Common myeloid progenitor, CD34-positive (primary cell): ENCODE measurements at regions not wholly inside any gene's neighbourhood (a gene's known extent, or its start where the extent isn't known, plus 50 kb on each side); places are given as distances from the start of the nearest gene placed in this dataset.
"Not testable (repeated sequence)": the region's sequence is repeated elsewhere in the genome, so short reads cannot be mapped to it uniquely, and the experiment has no call there.

Experiments used
- CTCF ChIA-PET: fragments of 350-600 bp; sonication (Branson Sonifier 250); formaldehyde crosslinking; loops from one replicate; lab custom pipeline; 2021; ENCODE audit warnings: antibody characterized with exemption; lab: Charles Lee
- POLR2A ChIA-PET: fragments of 350-600 bp; sonication (Branson Sonifier 250); formaldehyde crosslinking; loops from one replicate; lab custom pipeline; 2021; ENCODE audit warnings: antibody characterized with exemption; lab: Charles Lee
- DNase-seq, 3 donors: peaks; one replicate each; pipeline versions ENCODE4 v3.0.0 to v3.0.0-alpha.2; 2013
- H3K27ac ChIP-seq, 2 experiments: 1 replicate in 1 of 2; 2 replicates in 1 of 2; pipeline ENCODE4 v1.7.0; 2013; ENCODE audit warnings: inconsistent platforms in 2 of 2, low read length in 2 of 2, mild to moderate bottlenecking in 2 of 2, low read depth in 1 of 2, moderate library complexity in 1 of 2; ENCODE audit not compliant: severe bottlenecking in 2 of 2, insufficient read depth in 1 of 2, poor library complexity in 1 of 2
- H3K27me3 ChIP-seq, 5 experiments: replicated peaks in 2 of 5; 1 replicate in 3 of 5; 2 replicates in 2 of 5; pipeline versions ENCODE4 v1.6.1 to v1.7.0; 2013; ENCODE audit warnings: low read length in 4 of 5, mild to moderate bottlenecking in 2 of 5, moderate library complexity in 2 of 5, inconsistent platforms in 1 of 5; ENCODE audit not compliant: insufficient read depth in 5 of 5, control insufficient read depth in 4 of 5
- H3K36me3 ChIP-seq, 4 experiments: 1 replicate in 2 of 4; 2 replicates in 2 of 4; pipeline versions ENCODE4 v1.6.1 to v1.7.0; 2013; ENCODE audit warnings: low read length in 3 of 4, control low read depth in 1 of 4, mild to moderate bottlenecking in 1 of 4; ENCODE audit not compliant: control insufficient read depth in 4 of 4, insufficient read depth in 4 of 4
- H3K4me1 ChIP-seq, 4 experiments: 1 replicate in 3 of 4; 2 replicates in 1 of 4; pipeline versions ENCODE4 v1.6.1 to v1.7.1; 2013; ENCODE audit warnings: low read length in 3 of 4, mild to moderate bottlenecking in 3 of 4, control low read depth in 1 of 4, inconsistent platforms in 1 of 4, moderate library complexity in 1 of 4; ENCODE audit not compliant: control insufficient read depth in 4 of 4, insufficient read depth in 4 of 4; ENCODE audit errors: control extremely low read depth in 1 of 4
- H3K4me3 ChIP-seq, 7 experiments: 1 replicate in 4 of 7; 2 replicates in 3 of 7; pipeline versions ENCODE4 v1.5.1 to v1.7.0; 2013; ENCODE audit warnings: mild to moderate bottlenecking in 7 of 7, low read length in 6 of 7, moderate library complexity in 6 of 7, inconsistent platforms in 2 of 7, low read depth in 2 of 7, control low read depth in 1 of 7; ENCODE audit not compliant: insufficient read depth in 4 of 7, control insufficient read depth in 1 of 7; ENCODE audit errors: extremely low read depth in 1 of 7
- H3K9me3 ChIP-seq, 5 experiments: 1 replicate in 4 of 5; 2 replicates in 1 of 5; pipeline versions ENCODE4 v1.6.1 to v1.7.1; 2013; ENCODE audit warnings: low read length in 4 of 5, mild to moderate bottlenecking in 2 of 5, inconsistent platforms in 1 of 5, low read depth in 1 of 5, moderate library complexity in 1 of 5; ENCODE audit not compliant: control insufficient read depth in 4 of 5, insufficient read depth in 2 of 5; ENCODE audit errors: control extremely low read depth in 1 of 5
- WGBS: methylation state at CpG from one replicate; pipeline ENCODE4 v1.1.5; 2013; ENCODE audit not compliant: insufficient coverage; 5-methylcytosine and 5-hydroxymethylcytosine counted together

DNA sequence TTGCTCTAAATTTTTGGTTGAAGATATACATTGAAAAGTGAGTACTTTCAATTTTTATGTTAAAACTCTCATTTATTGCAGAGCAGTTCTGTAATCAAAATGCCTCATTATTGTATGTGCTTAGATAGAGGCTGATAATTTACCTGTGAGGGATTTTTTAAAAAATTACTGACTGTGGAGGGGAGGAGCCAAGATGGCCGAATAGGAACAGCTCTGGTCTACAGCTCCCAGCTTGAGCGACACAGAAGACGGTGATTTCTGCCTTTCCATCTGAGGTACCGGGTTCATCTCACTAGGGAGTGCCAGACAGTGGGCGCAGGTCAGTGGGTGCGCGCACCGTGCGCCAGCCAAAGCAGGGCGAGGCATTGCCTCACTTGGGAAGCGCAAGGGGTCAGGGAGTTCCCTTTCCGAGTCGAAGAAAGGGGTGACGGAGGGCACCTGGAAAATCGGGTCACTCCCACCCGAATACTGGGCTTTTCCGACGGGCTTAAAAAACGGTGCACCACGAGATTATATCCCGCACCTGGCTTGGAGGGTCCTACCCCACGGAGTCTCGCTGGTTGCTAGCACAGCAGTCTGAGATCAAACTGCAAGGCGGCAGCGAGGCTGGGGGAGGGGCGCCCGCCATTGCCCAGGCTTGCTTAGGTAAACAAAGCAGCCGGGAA lies 89.4 kb downstream of the DDX11 start:
- H3K9me3 ChIP-seq, POLR2A ChIA-PET, H3K36me3 ChIP-seq, H3K27ac ChIP-seq, H3K4me3 ChIP-seq, DNase-seq, H3K27me3 ChIP-seq, CTCF ChIA-PET, H3K4me1 ChIP-seq: not testable (repeated sequence)
- WGBS, result 97% methylated on average over 20 of the region's 28 CpGs

GRCh38 chr12:31174293-31174692 lies 100.6 kb downstream of the DDX11 start:
- WGBS, result no CpG with 5 or more reads among the region's 1 CpG

DNA sequence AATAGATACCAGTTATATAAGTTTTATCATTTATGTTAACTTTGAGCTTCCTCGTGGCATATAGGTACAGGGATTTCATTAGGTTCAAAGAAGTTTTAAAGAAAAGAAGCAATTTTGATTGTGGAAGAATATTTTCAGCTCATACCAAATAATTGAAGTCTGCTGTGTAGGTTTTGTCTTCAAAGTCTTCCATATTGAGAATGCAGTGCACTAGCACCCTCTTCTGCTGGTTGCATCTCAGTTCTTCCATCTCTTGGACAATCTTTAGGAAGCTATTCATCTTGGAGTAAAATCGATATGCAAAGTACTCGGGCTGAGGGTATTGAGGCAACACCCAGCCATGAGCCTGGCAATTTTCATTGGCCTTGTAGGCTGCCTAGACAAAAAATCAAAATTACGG lies 103.9 kb downstream of the DDX11 start:
- DNase-seq, H3K9me3 ChIP-seq, POLR2A ChIA-PET, H3K4me3 ChIP-seq, CTCF ChIA-PET, H3K27ac ChIP-seq, H3K4me1 ChIP-seq, H3K27me3 ChIP-seq, H3K36me3 ChIP-seq: not testable (repeated sequence)
- no CpG with 5 or more reads among the region's 4 CpGs for WGBS

More at GRCh38 chr12:31174293-31174692, 100.6 kb downstream of the DDX11 start:
- H3K4me1 ChIP-seq, H3K27ac ChIP-seq, H3K36me3 ChIP-seq, DNase-seq, CTCF ChIA-PET, H3K27me3 ChIP-seq, H3K9me3 ChIP-seq, POLR2A ChIA-PET, H3K4me3 ChIP-seq: not testable (repeated sequence)

DNA sequence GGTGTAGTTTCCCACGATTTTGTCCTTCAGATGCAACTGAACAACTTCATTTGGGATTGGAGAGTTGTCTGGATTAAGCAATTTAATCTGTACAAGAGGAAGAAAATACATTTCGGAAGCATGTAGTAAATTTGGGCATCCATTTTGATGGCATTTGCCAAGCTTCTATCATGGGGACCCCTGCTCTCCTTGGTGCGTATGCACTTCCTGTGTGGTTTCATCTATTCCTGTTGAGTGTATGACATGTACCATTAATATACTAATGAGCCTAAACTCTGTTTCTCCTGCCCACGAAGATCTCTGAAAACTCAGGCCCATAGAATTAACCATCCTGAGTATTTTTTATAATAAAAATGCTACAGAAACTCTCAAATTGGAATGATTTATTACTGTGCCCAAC lies 105.2 kb downstream of the DDX11 start:
- DNase-seq, result peak; percentile 41 to 81 (median 68)
- H3K36me3 ChIP-seq, CTCF ChIA-PET, H3K27ac ChIP-seq, H3K4me1 ChIP-seq, H3K4me3 ChIP-seq, H3K9me3 ChIP-seq, H3K27me3 ChIP-seq, POLR2A ChIA-PET: not testable (repeated sequence)
- 38% methylated on average over 1 of the region's 4 CpGs for WGBS

GRCh38 chr12:31179627-31180237 lies 106.1 kb downstream of the DDX11 start:
- H3K27ac ChIP-seq, CTCF ChIA-PET, H3K36me3 ChIP-seq, H3K27me3 ChIP-seq, POLR2A ChIA-PET, H3K4me3 ChIP-seq, H3K4me1 ChIP-seq, H3K9me3 ChIP-seq: not testable (repeated sequence)
- 80% methylated on average over 1 of the region's 2 CpGs for WGBS
- DNase-seq, result peak in 1 of 3 donors; percentile 35

GRCh38 chr12:31182571-31182970 lies 108.9 kb downstream of the DDX11 start:
- DNase-seq, CTCF ChIA-PET, H3K9me3 ChIP-seq, H3K27me3 ChIP-seq, H3K36me3 ChIP-seq, POLR2A ChIA-PET, H3K4me3 ChIP-seq, H3K4me1 ChIP-seq, H3K27ac ChIP-seq: not testable (repeated sequence)

- H3K4me3 ChIP-seq, CTCF ChIA-PET, H3K4me1 ChIP-seq, H3K36me3 ChIP-seq, POLR2A ChIA-PET, H3K9me3 ChIP-seq, H3K27me3 ChIP-seq, DNase-seq, H3K27ac ChIP-seq: not testable (repeated sequence)
- WGBS, result no CpG with 5 or more reads among the region's 1 CpG
These were observed 109.4 kb downstream of the DDX11 start for GRCh38 chr12:31183107-31183506.
